SKM-1 treated with dmso at 0.1 percent for 144 hours (cell line): ENCODE measurements at regions not wholly inside any gene's neighbourhood (a gene's known extent, or its start where the extent isn't known, plus 50 kb on each side); places are given as distances from the start of the nearest gene placed in this dataset.
A peak's percentile ranks its signal among the peaks of the same experiment; 100 is the strongest.
"Not testable (repeated sequence)": the region's sequence is repeated elsewhere in the genome, so short reads cannot be mapped to it uniquely, and the experiment has no call there.

ENCODE experiments used
- DNase-seq: peaks from one replicate; lab custom pipeline; 2025; ENCODE audit not compliant: unreplicated experiment; lab: John Stamatoyannopoulos, UW

- no peak for DNase-seq
These were observed 82.6 kb upstream of the ARG1 start for GRCh38 chr6:131490441-131490840.

- no peak for DNase-seq
These were observed 80.0 kb upstream of the ARG1 start for GRCh38 chr6:131492932-131493573.

GRCh38 chr6:131504387-131504786 is 68.6 kb upstream of the ARG1 start:
- DNase-seq, result not testable (repeated sequence)

- no peak for DNase-seq
These were observed 62.9 kb upstream of the ARG1 start for GRCh38 chr6:131510094-131510493.

GRCh38 chr6:131510591-131510990 is 62.4 kb upstream of the ARG1 start:
- DNase-seq, result no peak

- DNase-seq, result peak; percentile 45
These were observed 53.2 kb upstream of the ARG1 start for GRCh38 chr6:131519670-131520436.
